GM18502 (cell line): ENCODE measurements at regions not wholly inside any gene's neighbourhood (a gene's known extent, or its start where the extent isn't known, plus 50 kb on each side); places are given as distances from the start of the nearest gene placed in this dataset.
"Not testable (repeated sequence)": the region's sequence is repeated elsewhere in the genome, so short reads cannot be mapped to it uniquely, and the experiment has no call there.

Source experiments
- ATAC-seq: cut with Tn5 transposase; IDR thresholded peaks from one replicate; pipeline ENCODE4 v1.9.1; 2021; ENCODE audit warnings: mild to moderate bottlenecking; ENCODE audit not compliant: unreplicated experiment, poor library complexity

- ATAC-seq, result no peak
These were observed 424.3 kb downstream of the RPS24 start for GRCh38 chr10:78457804-78458482.

- no peak for ATAC-seq
These were observed 425.4 kb downstream of the RPS24 start for GRCh38 chr10:78458983-78459638.

- ATAC-seq, result no peak
These were observed 426.0 kb downstream of the RPS24 start for GRCh38 chr10:78459639-78460037.

GRCh38 chr10:78460204-78460603 is 426.5 kb downstream of the RPS24 start:
- no peak for ATAC-seq

- no peak for ATAC-seq
These were observed 427.7 kb downstream of the RPS24 start for GRCh38 chr10:78461333-78461732.

GRCh38 chr10:78462176-78462575 is 428.5 kb downstream of the RPS24 start:
- no peak for ATAC-seq

DNA sequence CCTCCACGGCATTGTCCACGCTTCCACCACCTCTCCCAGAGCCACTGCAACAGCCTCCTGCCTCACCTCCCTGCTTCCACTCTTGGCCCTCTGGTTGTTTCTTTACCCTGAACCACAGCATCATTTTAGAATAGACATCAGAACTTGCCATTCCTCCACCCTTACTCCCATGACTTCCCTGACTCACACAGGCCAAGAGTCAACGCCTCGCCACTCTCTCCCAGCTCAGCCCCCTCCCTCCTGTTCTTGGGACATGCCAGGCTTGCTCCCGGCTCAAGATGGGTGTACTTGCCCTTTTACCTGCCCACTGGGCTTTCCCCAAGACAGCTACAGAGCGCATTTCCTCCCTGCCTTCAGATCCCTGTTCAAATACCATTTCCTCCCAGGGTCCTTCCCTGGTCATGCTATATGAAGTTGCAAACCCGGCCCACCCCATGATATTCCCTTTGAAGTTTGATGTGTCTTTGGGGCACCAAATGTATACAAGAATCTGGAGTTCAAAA is 429.1 kb downstream of the RPS24 start:
- ATAC-seq, result no peak

DNA sequence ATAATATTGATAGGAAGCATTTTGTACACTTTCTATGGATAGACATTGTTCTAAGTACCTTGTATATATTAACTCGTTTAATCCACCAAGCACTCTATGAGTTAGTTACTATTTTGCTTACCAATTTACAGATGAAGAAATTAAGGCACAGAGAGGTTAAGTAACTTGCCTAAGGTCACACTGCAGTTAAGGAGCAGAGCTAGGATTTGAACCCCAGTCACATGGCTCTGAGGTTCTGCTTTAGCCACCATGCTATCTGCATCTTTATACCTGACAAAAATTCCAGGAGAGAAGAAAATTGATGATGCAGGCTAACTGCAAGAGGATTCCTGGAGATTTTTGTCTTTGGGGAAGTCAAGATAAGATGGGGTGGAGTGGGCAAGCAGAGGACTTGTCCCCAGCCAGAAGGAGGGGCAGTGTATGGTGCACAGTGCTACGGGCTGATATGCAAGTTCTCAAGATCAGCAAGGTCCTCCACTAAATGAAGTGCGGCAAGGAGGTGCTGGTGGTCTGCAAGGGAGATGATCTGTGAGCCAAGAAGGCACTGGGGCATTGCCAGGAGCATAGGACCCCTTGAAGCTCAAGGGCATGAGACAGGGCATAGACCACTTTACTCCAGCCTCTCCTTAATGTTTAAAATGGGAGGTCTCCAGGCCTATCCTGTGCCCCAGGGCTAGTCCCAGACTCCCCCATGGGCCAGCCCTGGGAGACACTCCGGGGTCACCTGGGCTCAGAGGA is 430.6 kb downstream of the RPS24 start:
- no peak for ATAC-seq

DNA sequence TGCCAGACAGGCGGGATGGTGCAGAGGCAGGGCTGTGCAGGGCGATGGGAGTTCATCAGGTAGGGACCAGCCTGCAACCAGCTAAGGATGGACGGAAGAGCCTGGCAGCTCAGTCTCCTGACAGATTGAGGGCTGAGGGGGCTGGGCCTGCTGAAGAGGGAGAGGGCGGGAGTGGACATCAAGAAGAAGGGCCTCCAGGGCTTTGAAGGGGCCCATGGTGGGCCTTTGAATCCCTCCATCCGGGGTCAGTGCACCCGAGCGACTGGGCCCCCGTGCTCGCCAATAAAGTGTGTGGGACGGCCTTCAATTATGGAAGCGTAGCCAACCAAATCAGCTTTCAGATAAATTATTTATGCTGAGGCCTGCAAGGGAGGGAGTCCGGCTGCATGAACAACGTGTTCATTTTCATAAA is 431.2 kb downstream of the RPS24 start:
- ATAC-seq, result no peak

GRCh38 chr10:78465431-78465830 is 431.8 kb downstream of the RPS24 start:
- no peak for ATAC-seq

- ATAC-seq, result no peak
These were observed 433.9 kb downstream of the RPS24 start for GRCh38 chr10:78467496-78468106.

DNA sequence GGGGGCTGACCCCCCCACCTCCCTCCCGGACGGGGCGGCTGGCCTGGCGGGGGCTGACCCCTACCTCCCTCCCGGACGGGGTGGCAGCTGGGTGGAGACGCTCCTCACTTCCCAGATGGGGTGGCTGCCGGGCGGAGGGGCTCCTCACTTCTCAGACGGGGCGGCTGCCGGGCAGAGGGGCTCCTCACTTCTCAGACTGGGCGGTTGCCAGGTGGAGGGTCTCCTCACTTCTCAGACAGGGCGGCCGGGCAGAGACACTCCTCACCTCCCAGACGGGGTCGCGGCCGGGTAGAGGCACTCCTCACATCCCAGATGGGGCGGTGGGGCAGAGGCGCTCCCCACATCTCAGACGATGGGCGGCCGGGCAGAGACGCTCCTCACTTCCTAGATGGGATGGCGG is 435.1 kb downstream of the RPS24 start:
- ATAC-seq, result not testable (repeated sequence)

DNA sequence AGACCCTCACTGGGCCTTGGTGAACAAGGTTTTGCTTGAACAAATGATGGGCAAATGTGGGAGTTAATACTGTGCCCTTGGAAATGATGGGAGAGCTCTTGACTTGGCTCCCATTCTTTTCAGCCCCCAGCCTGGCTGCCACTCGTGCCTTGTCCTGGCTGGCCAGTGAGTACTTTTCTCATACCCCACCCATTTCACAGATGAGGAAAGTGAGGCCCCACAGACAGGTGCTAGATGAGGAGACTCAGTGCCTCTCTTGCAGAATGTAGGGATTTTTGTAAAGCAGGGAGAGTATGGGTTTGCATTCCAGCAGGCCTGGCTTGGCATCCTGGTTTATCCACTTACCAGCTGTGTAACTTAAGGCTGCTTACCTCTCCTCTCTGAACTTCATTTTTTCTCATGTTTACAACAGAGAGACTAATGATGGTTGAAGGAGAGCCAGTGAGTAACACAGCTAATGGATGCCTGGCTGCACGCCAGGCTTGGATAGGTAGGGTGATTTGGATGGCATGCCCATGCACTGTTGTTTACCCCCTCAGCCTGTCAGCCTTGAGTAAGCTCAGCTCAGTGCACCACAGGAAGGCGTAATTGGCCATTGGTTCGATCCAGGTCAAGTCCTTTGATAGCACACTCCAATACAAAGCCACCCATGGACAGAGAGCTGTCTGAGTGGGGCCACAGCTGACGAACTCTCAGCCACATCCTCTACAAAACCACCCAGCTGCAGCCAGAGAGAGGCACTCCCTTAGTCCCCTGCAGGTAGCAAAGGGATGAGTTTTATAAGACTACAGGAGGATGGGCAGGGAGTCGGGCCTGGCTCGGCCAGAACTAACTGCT is 436.8 kb downstream of the RPS24 start:
- no peak for ATAC-seq

- no peak for ATAC-seq
These were observed 437.7 kb downstream of the RPS24 start for GRCh38 chr10:78471326-78471722.

- no peak for ATAC-seq
These were observed 438.3 kb downstream of the RPS24 start for GRCh38 chr10:78471723-78472550.

DNA sequence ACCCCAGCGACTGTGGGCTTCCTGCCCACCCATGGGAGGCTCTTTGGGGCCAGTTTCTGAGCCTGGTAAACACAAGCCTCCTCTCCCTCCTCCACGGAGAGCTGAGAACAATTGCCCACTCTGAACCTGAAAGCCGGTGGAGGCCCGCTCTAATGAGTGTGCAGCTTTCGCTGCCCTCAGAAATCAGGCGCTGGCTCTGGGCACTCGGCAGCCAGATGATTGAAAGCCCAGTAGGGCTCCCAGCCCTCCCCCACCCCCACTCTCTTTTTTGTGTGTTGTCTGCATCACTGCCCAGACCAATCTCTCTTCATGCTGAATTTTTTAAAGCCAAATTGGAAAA is 438.9 kb downstream of the RPS24 start:
- no peak for ATAC-seq

DNA sequence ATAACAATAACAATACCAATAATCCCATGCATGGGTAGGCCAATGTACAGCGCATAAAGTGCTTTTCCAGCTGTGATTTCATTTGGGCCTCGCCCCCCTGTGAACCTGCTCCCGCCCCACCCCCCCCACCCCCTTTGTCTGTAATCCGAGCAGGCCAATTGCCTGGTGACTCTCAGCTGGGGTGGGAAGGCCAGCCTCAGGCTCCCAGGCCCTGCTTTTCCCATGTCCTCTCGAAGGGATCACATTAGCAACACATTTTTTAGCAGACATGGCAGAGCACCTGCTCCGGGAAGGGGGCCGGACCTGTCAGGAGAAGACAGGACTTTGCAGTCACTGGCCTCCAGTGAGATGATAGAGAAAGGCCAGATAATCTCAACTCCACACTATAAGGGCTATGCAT is 439.3 kb downstream of the RPS24 start:
- ATAC-seq, result no peak

GRCh38 chr10:78474743-78475142 is 441.1 kb downstream of the RPS24 start:
- no peak for ATAC-seq

DNA sequence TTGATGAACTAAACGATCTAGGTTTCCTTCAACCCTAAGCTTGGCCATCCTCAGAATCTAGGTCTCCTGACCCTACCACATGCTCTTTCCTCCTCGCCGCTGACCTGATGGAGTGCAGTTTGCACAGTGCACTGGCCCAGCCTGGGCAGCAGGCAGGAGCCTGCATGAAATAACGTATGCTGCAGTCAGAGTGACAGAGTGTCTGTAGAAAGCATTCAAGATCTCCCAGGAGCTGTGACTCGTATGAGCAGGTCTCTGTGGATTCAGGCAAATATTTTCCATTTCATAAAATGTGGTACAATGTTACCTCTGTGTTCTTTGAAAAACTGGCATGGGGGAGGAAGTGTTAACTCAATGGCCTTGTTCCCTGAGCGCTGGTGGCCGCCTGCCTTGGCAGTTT is 441.8 kb downstream of the RPS24 start:
- ATAC-seq, result no peak
